ES-I3 (cell line): ENCODE measurements at regions not wholly inside any gene's neighbourhood (a gene's known extent, or its start where the extent isn't known, plus 50 kb on each side); places are given as distances from the start of the nearest gene placed in this dataset.

Experiments used
- H3K36me3 ChIP-seq: 2 replicates; pipeline ENCODE4 v1.6.1; 2013; ENCODE audit warnings: mild to moderate bottlenecking, low read length, control low read depth, moderate library complexity; ENCODE audit not compliant: insufficient read depth
- H3K4me1 ChIP-seq: 2 replicates; pipeline ENCODE4 v1.6.1; 2013; ENCODE audit warnings: mild to moderate bottlenecking, control low read depth, low read length; ENCODE audit not compliant: insufficient read depth
- H3K9ac ChIP-seq: 2 replicates; pipeline ENCODE4 v1.6.1; 2013; ENCODE audit warnings: low read depth, mild to moderate bottlenecking, low read length, moderate library complexity
- H3K9me3 ChIP-seq: 2 replicates; pipeline ENCODE4 v1.6.1; 2013; ENCODE audit warnings: mild to moderate bottlenecking, low read length, moderate library complexity; ENCODE audit not compliant: control insufficient read depth, insufficient read depth

GRCh38 chr17:73888862-73889261 is 244.6 kb upstream of the SDK2 start:
- Histone ChIP-seq H3K36me3 (no peaks in the 10 kb centered on the region), H3K9ac (no peak overlapping the region), H3K4me1 (no peaks in the 10 kb centered on the region), H3K9me3 (no peaks in the 10 kb centered on the region)

DNA sequence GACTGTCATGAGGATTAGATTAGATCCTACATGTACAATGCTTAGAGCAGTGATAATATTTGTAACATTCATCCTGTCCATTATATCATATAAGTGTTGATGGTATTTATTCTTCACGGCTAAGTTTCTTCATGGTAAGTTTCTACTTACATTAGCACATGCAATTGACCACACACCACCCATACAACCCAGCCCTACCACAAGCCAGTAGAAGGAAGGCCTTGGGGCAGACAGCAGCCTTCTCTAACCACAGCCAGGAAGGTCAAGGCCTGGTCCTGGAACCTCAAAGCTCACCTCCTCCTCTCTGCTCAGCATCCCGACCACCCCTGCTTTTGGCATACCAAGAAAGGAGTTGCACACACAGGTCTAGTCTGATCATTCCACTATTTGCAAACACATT is 245.2 kb upstream of the SDK2 start:
- Histone ChIP-seq H3K9me3 (no peaks in the 10 kb centered on the region), H3K4me1 (no peaks in the 10 kb centered on the region), H3K36me3 (no peaks in the 10 kb centered on the region), H3K9ac (no peak overlapping the region)

- Histone ChIP-seq H3K36me3 (no peaks in the 10 kb centered on the region), H3K9ac (no peak overlapping the region), H3K4me1 (no peaks in the 10 kb centered on the region), H3K9me3 (no peaks in the 10 kb centered on the region)
Measured at GRCh38 chr17:73890831-73891405, 246.7 kb upstream of the SDK2 start.

DNA sequence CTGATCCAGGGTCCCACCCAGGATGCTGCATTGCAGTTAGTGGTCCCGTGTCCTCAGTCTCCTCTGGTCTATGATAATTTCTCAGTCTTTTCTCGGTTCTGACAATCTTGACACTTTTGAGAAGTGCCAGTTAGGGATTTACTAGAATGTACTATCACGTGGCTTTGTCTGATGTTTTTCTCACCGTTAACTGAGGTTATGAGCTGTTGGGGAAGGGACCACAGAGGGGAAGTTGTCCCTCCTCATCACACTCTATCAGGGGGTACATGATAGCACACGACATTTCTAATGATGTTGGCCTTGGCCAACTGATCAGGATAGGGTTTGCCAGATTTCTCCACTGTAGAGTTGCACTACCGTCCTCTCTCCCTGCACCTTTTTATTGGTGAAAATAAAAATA is 250.9 kb upstream of the SDK2 start:
- H3K9me3 ChIP-seq = no peaks in the 10 kb centered on the region
- no peaks in the 10 kb centered on the region for H3K36me3 ChIP-seq
- no peak overlapping the region for H3K9ac ChIP-seq
- no peaks in the 10 kb centered on the region for H3K4me1 ChIP-seq

DNA sequence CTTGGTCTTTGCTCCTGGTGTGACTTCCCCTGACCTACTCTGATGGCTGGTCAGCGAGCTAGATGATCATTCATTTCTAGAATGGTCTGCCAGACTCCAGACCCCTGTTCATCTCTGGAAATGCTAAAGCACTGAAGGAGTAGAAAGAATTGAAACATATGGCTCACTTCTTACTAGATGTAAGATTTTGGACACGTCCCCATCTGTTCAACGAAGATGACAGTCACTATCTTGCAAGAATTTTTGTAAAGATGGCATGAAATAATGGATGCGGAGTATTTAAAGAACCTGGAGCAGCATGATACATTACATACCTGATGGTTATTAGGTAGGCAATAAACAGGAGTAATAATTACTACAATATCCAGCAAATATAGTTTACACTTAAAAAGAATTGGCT is 252.7 kb upstream of the SDK2 start:
- Histone ChIP-seq H3K4me1 (no peaks in the 10 kb centered on the region), H3K9ac (no peak overlapping the region), H3K36me3 (no peaks in the 10 kb centered on the region), H3K9me3 (no peaks in the 10 kb centered on the region)

- H3K4me1 ChIP-seq = peaks cover 6% of the 10 kb centered on the region
- no peaks in the 10 kb centered on the region for H3K36me3 ChIP-seq
- H3K9me3 ChIP-seq = no peaks in the 10 kb centered on the region
- H3K9ac ChIP-seq = no peak overlapping the region
Measured at GRCh38 chr17:73899839-73900238, 255.6 kb upstream of the SDK2 start.

DNA sequence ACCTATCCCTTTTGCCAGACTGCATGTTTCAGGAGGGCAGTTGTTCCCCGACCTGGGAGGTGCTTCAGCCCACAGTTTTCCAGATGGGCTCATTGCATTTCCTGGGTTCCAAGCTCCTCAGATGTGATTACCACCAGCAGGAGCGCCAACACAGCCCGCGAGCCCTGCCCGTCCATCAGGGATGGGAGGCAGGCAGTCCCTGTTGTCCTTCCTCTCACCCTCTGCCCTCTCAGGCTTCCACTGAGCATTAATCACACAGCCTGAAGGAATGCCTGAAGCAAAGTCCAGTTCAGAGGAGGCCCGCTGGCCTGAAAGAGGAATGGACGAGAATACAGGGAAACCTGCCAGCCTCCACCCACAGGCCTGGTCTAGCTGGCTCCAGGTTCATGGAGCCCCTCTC is 256.3 kb upstream of the SDK2 start:
- H3K9ac ChIP-seq = no peak overlapping the region
- no peaks in the 10 kb centered on the region for H3K36me3 ChIP-seq
- H3K4me1 ChIP-seq = peaks cover 6% of the 10 kb centered on the region
- H3K9me3 ChIP-seq = no peaks in the 10 kb centered on the region

DNA sequence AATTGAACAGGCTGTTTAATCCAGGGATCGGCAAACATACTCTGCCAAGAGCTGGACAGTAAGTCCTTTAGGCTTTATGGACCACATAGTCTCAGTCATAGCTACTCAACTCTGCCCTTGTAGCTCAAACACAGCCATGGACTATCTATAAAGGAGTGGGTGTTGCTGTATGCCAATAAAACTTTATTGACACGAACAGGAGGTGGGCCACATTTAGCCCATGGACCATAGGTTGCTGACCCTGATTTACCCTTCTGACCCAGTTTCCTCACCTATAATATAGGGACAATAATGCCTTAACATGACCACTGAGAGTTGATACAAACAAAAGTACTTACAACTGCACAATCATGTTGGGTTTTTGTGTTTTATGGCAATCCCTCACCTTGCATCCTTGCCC is 257.0 kb upstream of the SDK2 start:
- no peak overlapping the region; the same call in 1 of the 2 replicates for H3K9ac ChIP-seq
- H3K4me1 ChIP-seq = peaks cover 6% of the 10 kb centered on the region
- H3K9me3 ChIP-seq = no peaks in the 10 kb centered on the region
- no peaks in the 10 kb centered on the region for H3K36me3 ChIP-seq

- peaks cover 6% of the 10 kb centered on the region for H3K4me1 ChIP-seq
- no peaks in the 10 kb centered on the region for H3K36me3 ChIP-seq
- no peaks in the 10 kb centered on the region for H3K9me3 ChIP-seq
- peak overlapping the region; percentile 42; the same call in 1 of the 2 replicates for H3K9ac ChIP-seq
Measured at GRCh38 chr17:73901661-73902415, 257.6 kb upstream of the SDK2 start.

DNA sequence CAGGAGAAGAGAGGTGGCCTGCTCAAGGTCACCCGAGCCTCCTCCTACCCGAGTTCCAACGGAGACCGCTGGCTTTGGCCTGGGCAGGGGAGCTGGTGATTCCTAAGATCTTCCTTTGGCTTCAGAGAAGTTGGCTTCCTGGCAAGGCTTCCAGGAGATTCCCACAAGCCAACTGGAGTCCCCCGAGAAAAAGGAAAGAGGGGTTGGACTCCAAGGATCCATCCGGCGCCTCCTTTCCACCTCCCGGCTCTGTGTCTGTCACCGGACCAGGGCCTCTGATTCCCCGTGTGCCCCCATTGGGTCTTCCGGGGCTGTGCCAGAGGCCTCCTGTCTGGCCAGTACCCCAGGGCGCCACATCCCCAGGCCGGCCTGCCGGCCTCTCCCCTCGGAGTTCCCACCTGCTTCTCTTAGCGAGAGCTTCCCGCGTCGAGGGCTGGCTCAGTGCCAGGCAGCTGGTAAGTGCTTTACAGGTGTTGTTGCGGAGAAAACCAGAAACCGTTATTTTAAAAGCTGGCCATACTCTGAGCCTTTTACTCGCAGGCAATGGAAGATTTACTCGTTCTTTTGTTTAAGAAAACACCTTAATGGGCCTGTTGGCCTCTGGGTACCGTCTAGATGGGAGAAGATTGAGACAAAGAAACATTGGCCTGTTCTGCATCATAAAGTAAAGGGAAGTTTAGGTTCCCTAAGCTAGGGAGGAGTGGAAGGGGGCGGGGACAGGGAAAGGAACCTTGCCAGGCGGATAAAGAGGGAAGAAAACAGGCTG is 258.4 kb upstream of the SDK2 start:
- Histone ChIP-seq H3K36me3 (no peaks in the 10 kb centered on the region), H3K9ac (peak overlapping the region; percentile 42; the same call in 1 of the 2 replicates), H3K4me1 (peaks cover 6% of the 10 kb centered on the region), H3K9me3 (no peaks in the 10 kb centered on the region)

DNA sequence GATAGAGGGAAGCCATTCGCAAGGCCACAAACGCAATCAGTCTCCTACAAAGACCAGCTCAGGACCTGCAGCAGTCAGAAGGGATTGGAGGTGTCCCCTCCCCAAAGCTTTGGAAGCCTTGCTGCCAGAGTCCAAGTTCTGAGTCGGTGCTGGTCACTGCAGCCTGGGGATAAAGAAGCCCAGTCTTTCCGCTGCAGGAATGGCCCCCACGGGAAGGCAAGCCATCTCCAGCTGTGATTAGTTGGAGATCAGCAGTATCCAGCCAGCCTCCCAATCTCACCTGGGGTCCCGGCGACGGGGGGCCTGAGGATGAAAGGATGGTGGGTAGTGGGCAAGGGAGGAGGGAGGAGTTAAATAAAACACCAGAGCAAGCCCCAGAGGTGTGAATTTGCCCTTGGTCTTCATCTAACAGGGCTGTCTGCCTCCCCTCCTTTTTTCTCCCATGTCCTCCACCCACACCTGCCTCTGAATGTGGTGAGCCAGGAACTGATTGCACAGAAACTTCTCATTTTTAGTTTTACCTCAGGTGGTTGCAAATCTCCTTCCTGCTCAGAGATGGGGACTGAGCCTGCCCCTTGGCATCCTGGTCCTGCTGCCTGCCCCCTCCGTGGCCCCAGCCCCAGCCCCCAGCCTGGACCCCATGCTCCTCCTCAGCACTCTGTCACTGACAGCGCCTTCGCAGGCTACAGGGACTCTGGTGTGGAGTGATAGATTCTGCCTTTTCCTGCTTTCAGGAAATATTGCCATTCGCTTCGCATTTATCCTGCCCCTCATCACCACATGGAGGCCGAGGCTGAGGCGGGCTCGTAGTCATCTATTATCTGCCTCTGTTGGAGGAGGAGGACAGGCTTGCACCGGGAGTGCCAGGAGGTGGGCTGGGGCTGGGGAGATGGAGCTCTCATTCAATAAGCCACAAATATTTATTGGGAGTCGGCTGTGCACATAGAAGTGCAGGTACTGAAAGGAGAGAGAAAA is 262.9 kb upstream of the SDK2 start:
- Histone ChIP-seq H3K4me1 (peaks cover 6% of the 10 kb centered on the region), H3K9ac (no peak overlapping the region), H3K36me3 (no peaks in the 10 kb centered on the region), H3K9me3 (no peaks in the 10 kb centered on the region)

GRCh38 chr17:73909186-73909585 is 264.9 kb upstream of the SDK2 start:
- no peaks in the 10 kb centered on the region for H3K36me3 ChIP-seq
- H3K9ac ChIP-seq = no peak overlapping the region
- no peaks in the 10 kb centered on the region for H3K9me3 ChIP-seq
- no peaks in the 10 kb centered on the region for H3K4me1 ChIP-seq

GRCh38 chr17:73910206-73910605 is 266.0 kb upstream of the SDK2 start:
- Histone ChIP-seq H3K4me1 (no peaks in the 10 kb centered on the region), H3K9me3 (no peaks in the 10 kb centered on the region), H3K36me3 (no peaks in the 10 kb centered on the region), H3K9ac (no peak overlapping the region)
